OCI-LY7 (cell line): ENCODE measurements at regions not wholly inside any gene's neighbourhood (a gene's known extent, or its start where the extent isn't known, plus 50 kb on each side); places are given as distances from the start of the nearest gene placed in this dataset.

Experiments
- BruUV-seq: library from RNA; stranded (reverse); fragments of 400-500 nt; replicated peaks from 2 replicates; lab custom pipeline; 2021; lab: Mats Ljungman, UMichigan
- CTCF ChIA-PET: fragments of 300-600 bp; sonication (Branson Sonifier 250); formaldehyde crosslinking; loops from one replicate; lab custom pipeline; 2022; ENCODE audit warnings: antibody characterized with exemption; ENCODE audit not compliant: unreplicated experiment; lab: Charles Lee
- POLR2A ChIA-PET: fragments of 300-600 bp; sonication (Branson Sonifier 250); formaldehyde crosslinking; loops from one replicate; lab custom pipeline; 2022; ENCODE audit warnings: antibody characterized with exemption; lab: Charles Lee
- DNase-seq: peaks from one replicate; pipeline ENCODE4 v3.0.0-alpha.2; 2015; ENCODE audit warnings: low spot score
- H2AFZ ChIP-seq: fragments of 200-600 bp; sonication (generic), shearing (Covaris generic); 2 replicates; pipeline ENCODE4 v1.6.1; 2014; ENCODE audit warnings: mild to moderate bottlenecking, antibody characterized with exemption, low read length, moderate library complexity
- H3K27ac ChIP-seq: fragments of 200-600 bp; sonication (generic); 2 replicates; pipeline ENCODE4 v1.5.1; 2014; ENCODE audit warnings: mixed run types, low read depth, mild to moderate bottlenecking, moderate library complexity, low read length, inconsistent platforms; ENCODE audit not compliant: poor library complexity, severe bottlenecking
- H3K36me3 ChIP-seq: fragments of 200-600 bp; sonication (generic); 2 replicates; pipeline ENCODE4 v1.6.1; 2014; ENCODE audit warnings: mild to moderate bottlenecking, antibody characterized with exemption, low read length, moderate library complexity, mixed read lengths; ENCODE audit not compliant: insufficient read depth
- H3K4me1 ChIP-seq: fragments of 200-600 bp; sonication (generic); 2 replicates; pipeline ENCODE4 v1.5.1; 2014; ENCODE audit warnings: mild to moderate bottlenecking, low read length; ENCODE audit not compliant: insufficient read depth, poor library complexity, severe bottlenecking
- H3K4me2 ChIP-seq: fragments of 200-600 bp; sonication (generic); 2 replicates; pipeline ENCODE4 v1.6.1; 2014; ENCODE audit warnings: mild to moderate bottlenecking, low read length
- H3K4me3 ChIP-seq: fragments of 200-600 bp; sonication (generic); 2 replicates; pipeline ENCODE4 v1.5.1; 2014; ENCODE audit warnings: mild to moderate bottlenecking, low read depth, low read length; ENCODE audit not compliant: poor library complexity, severe bottlenecking
- H3K79me2 ChIP-seq: fragments of 200-600 bp; sonication (generic); 2 replicates; pipeline ENCODE4 v1.6.1; 2016; ENCODE audit warnings: low read depth, mild to moderate bottlenecking, low read length, moderate library complexity, mixed read lengths; ENCODE audit not compliant: insufficient read depth
- H3K9me2 ChIP-seq: fragments of 200-600 bp; sonication (generic); 2 replicates; pipeline ENCODE4 v1.6.1; 2016; ENCODE audit warnings: mild to moderate bottlenecking, low read length, mixed read lengths; ENCODE audit not compliant: insufficient read depth
- H3K9me3 ChIP-seq: fragments of 200-600 bp; sonication (generic); 2 replicates; pipeline ENCODE4 v1.6.1; 2014; ENCODE audit warnings: mild to moderate bottlenecking, mixed run types, low read length, mixed read lengths
- H4K20me1 ChIP-seq: fragments of 200-600 bp; sonication (generic); 2 replicates; pipeline ENCODE4 v1.6.1; 2014; ENCODE audit warnings: mild to moderate bottlenecking, antibody characterized with exemption, low read length, moderate library complexity, mixed read lengths; ENCODE audit not compliant: insufficient read depth
- CTCF ChIP-seq: fragments of 200-600 bp; sonication (generic); conservative IDR thresholded peaks from 2 replicates; pipeline ENCODE4 v1.5.1; 2014; ENCODE audit warnings: mild to moderate bottlenecking, antibody characterized with exemption, low read length, moderate library complexity, mixed read lengths
- EZH2phosphoT487 ChIP-seq: fragments of 200-600 bp; sonication (generic); IDR thresholded peaks from 2 replicates; pipeline ENCODE4 v1.6.1; 2018; ENCODE audit warnings: low read depth, borderline replicate concordance, mild to moderate bottlenecking, mixed run types, antibody characterized with exemption, low read length, moderate library complexity, mixed read lengths
- intact Hi-C: fragments of 100-400 bp; cut with micrococcal nuclease; formaldehyde crosslinking; loops from one replicate; pipeline ENCODE4 v1.10.0; 2022; ENCODE audit not compliant: unreplicated experiment

- Histone ChIP-seq H3K4me2 (no peak overlapping the region), H3K27ac (no peak overlapping the region), H4K20me1 (no peaks in the 10 kb centered on the region), H3K36me3 (no peaks in the 10 kb centered on the region), H3K9me2 (no peaks in the 10 kb centered on the region), H3K9me3 (no peaks in the 10 kb centered on the region), H3K4me1 (no peaks in the 10 kb centered on the region), H3K79me2 (no peaks in the 10 kb centered on the region), H3K4me3 (no peak overlapping the region), H2AFZ (no peak overlapping the region)
- DNase-seq: no peak
- ChIA-PET CTCF (no interaction called here), POLR2A (interaction anchor here (0.8 kb wide), 1 partner anchor 14 kb away, joined by 5 read pairs; no protein-coding TSS in a partner anchor)
- intact Hi-C loops: no loop called here
- TF ChIP-seq CTCF: no peak
- TF ChIP-seq EZH2phosphoT487: no peak
- no TSS peak for BruUV-seq
Measured at GRCh38 chr3:117200962-117201361, 491.4 kb downstream of the TUSC7 start.

GRCh38 chr3:117201901-117202774 is 492.6 kb downstream of the TUSC7 start:
- POLR2A ChIA-PET: interaction anchor here (0.6 to 0.7 kb wide), 3 partner anchors 10 to 775 kb away, joined by 3 to 4 read pairs (median 3); no protein-coding TSS in a partner anchor
- Histone ChIP-seq H3K4me1 (no peaks in the 10 kb centered on the region), H3K4me3 (no peak overlapping the region), H3K36me3 (no peaks in the 10 kb centered on the region), H3K9me3 (no peaks in the 10 kb centered on the region), H2AFZ (no peak overlapping the region), H4K20me1 (no peaks in the 10 kb centered on the region), H3K79me2 (no peaks in the 10 kb centered on the region), H3K27ac (no peak overlapping the region), H3K9me2 (no peaks in the 10 kb centered on the region), H3K4me2 (no peak overlapping the region)
- CTCF ChIA-PET: no interaction called here
- intact Hi-C loops: no loop called here
- no peak for DNase-seq
- BruUV-seq: no TSS peak
- no peak for TF ChIP-seq CTCF
- TF ChIP-seq EZH2phosphoT487: no peak

- no peaks in the 10 kb centered on the region for H3K9me2 ChIP-seq
- no peak overlapping the region for H3K4me2 ChIP-seq
- no peaks in the 10 kb centered on the region for H4K20me1 ChIP-seq
- no peak overlapping the region for H2AFZ ChIP-seq
- H3K9me3 ChIP-seq: 0 out of 2 replicates have a peak, but pooled peaks cover 6% of the 10 kb centered on the region
- ChIA-PET CTCF (no interaction called here), POLR2A (no interaction called here)
- no peak overlapping the region for H3K4me3 ChIP-seq
- BruUV-seq: no TSS peak
- TF ChIP-seq EZH2phosphoT487: no peak
- TF ChIP-seq CTCF: no peak
- intact Hi-C loops: no loop called here
- H3K36me3 ChIP-seq: no peaks in the 10 kb centered on the region
- no peak overlapping the region for H3K27ac ChIP-seq
- DNase-seq: no peak
- no peaks in the 10 kb centered on the region for H3K4me1 ChIP-seq
- no peaks in the 10 kb centered on the region for H3K79me2 ChIP-seq
Measured at GRCh38 chr3:117217355-117217754, 507.8 kb downstream of the TUSC7 start.
